HFF-Myc (cell line): ENCODE measurements at regions not wholly inside any gene's neighbourhood (a gene's known extent, or its start where the extent isn't known, plus 50 kb on each side); places are given as distances from the start of the nearest gene placed in this dataset.

Source experiments
- DNase-seq: peaks from one replicate; pipeline ENCODE4 v3.0.0-alpha.2; 2011; ENCODE audit warnings: low read depth; ENCODE audit errors: extremely low read depth
- H3K4me3 ChIP-seq: replicated peaks from 2 replicates; pipeline ENCODE4 v1.5.1; 2011; ENCODE audit warnings: low read depth, mild to moderate bottlenecking, control low read depth, low read length
- TF ChIP-seq, protein P1 (sequence below): IDR thresholded peaks from 2 replicates; pipeline ENCODE4 v1.5.1; 2012; ENCODE audit warnings: mild to moderate bottlenecking, low read depth, low read length, control low read depth; ENCODE audit errors: missing control alignments

DNA sequence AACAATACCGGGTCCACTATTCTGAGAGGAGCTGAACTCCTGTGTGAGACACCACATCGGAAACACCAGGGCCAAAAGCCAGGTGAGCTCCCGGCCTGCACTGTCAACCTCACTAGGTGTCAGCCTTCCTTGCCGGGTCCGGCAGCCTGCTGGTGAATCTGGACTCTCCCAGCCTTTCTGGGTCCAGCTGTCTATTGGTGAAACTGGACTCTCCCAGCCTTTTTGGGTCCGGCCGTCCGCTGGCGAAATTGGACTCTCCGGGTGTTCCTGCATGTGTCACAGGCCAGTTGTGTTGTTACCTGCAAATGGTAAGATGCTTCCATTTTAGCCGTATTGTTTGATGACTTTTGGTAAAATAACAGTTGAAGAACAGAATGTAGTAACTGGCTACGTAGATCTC lies 801.5 kb downstream of the CDH9 start:
- no peak overlapping the region for H3K4me3 ChIP-seq
- TF ChIP-seq, protein P1, sequence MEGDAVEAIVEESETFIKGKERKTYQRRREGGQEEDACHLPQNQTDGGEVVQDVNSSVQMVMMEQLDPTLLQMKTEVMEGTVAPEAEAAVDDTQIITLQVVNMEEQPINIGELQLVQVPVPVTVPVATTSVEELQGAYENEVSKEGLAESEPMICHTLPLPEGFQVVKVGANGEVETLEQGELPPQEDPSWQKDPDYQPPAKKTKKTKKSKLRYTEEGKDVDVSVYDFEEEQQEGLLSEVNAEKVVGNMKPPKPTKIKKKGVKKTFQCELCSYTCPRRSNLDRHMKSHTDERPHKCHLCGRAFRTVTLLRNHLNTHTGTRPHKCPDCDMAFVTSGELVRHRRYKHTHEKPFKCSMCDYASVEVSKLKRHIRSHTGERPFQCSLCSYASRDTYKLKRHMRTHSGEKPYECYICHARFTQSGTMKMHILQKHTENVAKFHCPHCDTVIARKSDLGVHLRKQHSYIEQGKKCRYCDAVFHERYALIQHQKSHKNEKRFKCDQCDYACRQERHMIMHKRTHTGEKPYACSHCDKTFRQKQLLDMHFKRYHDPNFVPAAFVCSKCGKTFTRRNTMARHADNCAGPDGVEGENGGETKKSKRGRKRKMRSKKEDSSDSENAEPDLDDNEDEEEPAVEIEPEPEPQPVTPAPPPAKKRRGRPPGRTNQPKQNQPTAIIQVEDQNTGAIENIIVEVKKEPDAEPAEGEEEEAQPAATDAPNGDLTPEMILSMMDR: no peak
- DNase-seq: no peak

DNA sequence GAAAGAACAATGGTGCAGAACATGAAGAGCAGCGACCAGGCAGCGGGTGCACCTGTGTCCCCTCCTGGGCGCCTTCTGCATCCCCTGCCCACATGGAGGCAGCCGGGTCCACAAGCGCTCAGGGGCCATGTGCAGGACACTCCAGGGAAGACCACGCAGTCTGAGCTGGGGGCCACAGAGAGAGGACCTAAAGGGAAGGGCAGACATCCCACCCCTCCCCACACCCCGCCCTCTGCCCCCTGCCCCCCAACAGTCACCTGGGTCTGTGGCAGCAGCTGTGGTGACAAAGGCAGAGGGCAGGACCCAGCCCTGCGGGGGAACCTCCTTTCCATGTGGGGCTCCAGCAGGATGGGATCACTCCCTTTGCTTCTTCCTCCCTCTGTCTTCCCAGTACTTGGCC lies 805.7 kb downstream of the CDH9 start:
- DNase-seq: no peak
- H3K4me3 ChIP-seq: no peak overlapping the region
- TF ChIP-seq, protein P1: no peak

GRCh38 chr5:26231316-26231715 lies 807.1 kb downstream of the CDH9 start:
- no peak overlapping the region for H3K4me3 ChIP-seq
- TF ChIP-seq, protein P1: no peak
- DNase-seq: no peak

- no peak overlapping the region for H3K4me3 ChIP-seq
- DNase-seq: no peak
- TF ChIP-seq, protein P1: no peak
Observed at GRCh38 chr5:26229848-26230247, 808.5 kb downstream of the CDH9 start.

DNA sequence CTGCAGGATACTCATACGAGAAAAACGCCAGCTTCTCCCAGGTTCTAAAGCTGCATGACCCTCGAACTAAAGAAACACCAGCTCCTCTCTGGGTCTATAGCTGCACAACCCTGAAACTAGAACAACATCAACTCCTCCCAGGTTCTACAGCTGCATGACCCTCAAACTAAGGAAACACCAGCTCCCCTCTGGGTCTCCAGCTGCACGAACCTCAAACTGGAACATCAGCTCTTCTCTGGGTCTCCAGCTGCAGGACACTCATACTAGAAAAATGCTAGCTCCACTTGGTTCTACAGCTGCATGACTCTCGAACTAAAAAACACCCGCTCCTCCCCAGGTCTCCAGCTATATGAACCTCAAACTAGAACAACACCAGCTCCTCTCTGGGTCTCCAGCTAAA lies 811.1 kb downstream of the CDH9 start:
- no peak overlapping the region for H3K4me3 ChIP-seq
- no peak for DNase-seq
- TF ChIP-seq, protein P1: no peak

- TF ChIP-seq, protein P1: no peak
- DNase-seq: no peak
- no peak overlapping the region for H3K4me3 ChIP-seq
Observed at GRCh38 chr5:26205121-26205520, 833.3 kb downstream of the CDH9 start.

DNA sequence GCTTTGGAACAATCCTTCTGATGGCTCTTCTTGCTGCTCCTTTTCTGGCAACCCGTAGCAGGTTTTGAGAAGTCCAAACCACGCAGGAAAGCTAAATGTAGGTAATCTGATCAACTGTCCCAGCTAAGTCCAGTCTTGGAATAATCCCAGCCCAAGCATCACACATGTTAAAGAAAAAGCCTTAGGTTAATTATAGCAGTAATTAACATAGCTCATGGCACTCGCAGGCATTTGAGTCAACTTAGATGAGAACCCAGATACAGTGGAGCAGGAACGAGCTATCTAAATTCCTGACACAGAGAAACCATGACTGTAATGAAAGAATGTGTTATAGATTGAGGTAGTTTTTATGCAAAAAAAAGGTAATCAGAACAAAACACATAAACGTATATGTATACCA lies 844.8 kb downstream of the CDH9 start:
- no peak overlapping the region for H3K4me3 ChIP-seq
- TF ChIP-seq, protein P1: no peak
- no peak for DNase-seq
